ENCODE measurements at regions not wholly inside any gene's neighbourhood (a gene's known extent, or its start where the extent isn't known, plus 50 kb on each side); places are given as distances from the start of the nearest gene placed in this dataset.

- TF ChIP-seq CTCF (IDR thresholded peaks at IDR 0.05 in 4 of 5, conservative IDR thresholded peaks at IDR 0.05 in 1 of 5) = no peak
- TF ChIP-seq POLR2A (IDR thresholded peaks at IDR 0.05) = no peak
These were observed 170.8 kb upstream of the KLF14 start for GRCh38 chr7:130904792-130905191.

Data from gastrocnemius medialis (tissue), 4 donors.